Gastroesophageal sphincter (tissue), 3 donors: ENCODE measurements at regions not wholly inside any gene's neighbourhood (a gene's known extent, or its start where the extent isn't known, plus 50 kb on each side); places are given as distances from the start of the nearest gene placed in this dataset.
"Not testable (repeated sequence)": the region's sequence is repeated elsewhere in the genome, so short reads cannot be mapped to it uniquely, and the experiment has no call there.

Source experiments
- CTCF ChIP-seq, 4 experiments: fragments of 200-600 bp in 2 of 4; fragments of 450-650 bp in 2 of 4; sonication (generic) in 1 of 4; IDR thresholded peaks; one replicate each; pipeline ENCODE4 v1.5.1; 2017 to 2019; ENCODE audit warnings: antibody characterized with exemption in 4 of 4, mild to moderate bottlenecking in 2 of 4, moderate library complexity in 2 of 4
- EP300 ChIP-seq: sonication (generic); formaldehyde crosslinking; IDR thresholded peaks from one replicate; pipeline ENCODE4 v1.6.1; 2017; ENCODE audit warnings: antibody characterized with exemption, mild to moderate bottlenecking
- POLR2A ChIP-seq, 2 donors: fragments of 450-650 bp; IDR thresholded peaks; one replicate each; pipeline ENCODE4 v1.6.1; 2017; ENCODE audit warnings: antibody characterized with exemption in 2 of 2, mild to moderate bottlenecking in 2 of 2, moderate library complexity in 1 of 2
- POLR2AphosphoS5 ChIP-seq: sonication (generic); formaldehyde crosslinking; IDR thresholded peaks from one replicate; pipeline ENCODE4 v1.6.1; 2017; ENCODE audit warnings: antibody characterized with exemption

GRCh38 chr2:110264076-110264681 lies 51.8 kb upstream of the MTLN start:
- not testable (repeated sequence) for TF ChIP-seq CTCF (IDR thresholded peaks at IDR 0.05); POLR2AphosphoS5; POLR2A (IDR thresholded peaks at IDR 0.05); EP300
